ENCODE measurements at regions not wholly inside any gene's neighbourhood (a gene's known extent, or its start where the extent isn't known, plus 50 kb on each side); places are given as distances from the start of the nearest gene placed in this dataset.
A peak's percentile ranks its signal among the peaks of the same experiment; 100 is the strongest.
"Not testable (repeated sequence)": the region's sequence is repeated elsewhere in the genome, so short reads cannot be mapped to it uniquely, and the experiment has no call there.

- no peak for DNase-seq
These were observed 97.3 kb upstream of the SP4 start for GRCh38 chr7:21330462-21331178.

DNA sequence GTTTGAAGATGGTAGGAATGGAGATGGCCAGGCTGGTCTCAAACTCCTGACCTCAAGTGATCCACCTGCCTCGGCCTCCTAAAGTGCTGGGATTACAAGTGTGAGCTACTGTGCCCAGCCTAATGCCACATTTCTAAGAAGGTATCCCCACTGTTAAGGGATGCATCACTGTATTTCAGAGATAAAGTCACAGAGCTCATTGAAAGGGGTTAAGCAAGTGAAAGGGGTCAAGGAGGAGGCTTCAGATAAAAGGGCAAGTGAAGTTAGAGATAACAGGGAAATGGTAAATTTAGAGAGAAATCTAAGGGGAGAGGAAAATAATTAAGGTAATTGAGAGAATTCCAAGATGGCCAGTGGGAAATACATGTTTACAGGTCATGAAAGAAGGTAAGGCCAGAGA is 93.0 kb upstream of the SP4 start:
- DNase-seq: no peak

DNA sequence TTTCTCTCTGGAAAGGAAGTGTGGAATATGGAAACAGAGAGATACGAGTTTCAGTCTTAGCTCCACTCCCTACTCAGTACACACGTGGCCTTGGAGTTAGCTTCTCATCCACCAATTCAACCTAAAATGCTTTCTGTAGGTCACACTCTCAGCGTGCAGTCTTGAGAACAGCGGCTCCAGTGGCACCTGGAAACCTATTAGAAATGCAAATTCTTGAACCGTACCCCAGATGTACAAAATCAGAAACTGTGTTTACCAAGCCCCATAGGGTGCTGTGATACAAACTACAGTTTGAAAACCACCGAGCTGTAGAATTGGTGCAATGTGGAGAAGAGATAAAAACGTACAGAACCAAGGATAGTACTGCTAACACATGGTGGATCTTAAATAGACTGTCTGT is 91.1 kb upstream of the SP4 start:
- DNase-seq: no peak

- peak; percentile 69 for DNase-seq
These were observed 89.1 kb upstream of the SP4 start for GRCh38 chr7:21338728-21339164.

GRCh38 chr7:21344900-21345299 is 83.0 kb upstream of the SP4 start:
- DNase-seq: not testable (repeated sequence)

DNA sequence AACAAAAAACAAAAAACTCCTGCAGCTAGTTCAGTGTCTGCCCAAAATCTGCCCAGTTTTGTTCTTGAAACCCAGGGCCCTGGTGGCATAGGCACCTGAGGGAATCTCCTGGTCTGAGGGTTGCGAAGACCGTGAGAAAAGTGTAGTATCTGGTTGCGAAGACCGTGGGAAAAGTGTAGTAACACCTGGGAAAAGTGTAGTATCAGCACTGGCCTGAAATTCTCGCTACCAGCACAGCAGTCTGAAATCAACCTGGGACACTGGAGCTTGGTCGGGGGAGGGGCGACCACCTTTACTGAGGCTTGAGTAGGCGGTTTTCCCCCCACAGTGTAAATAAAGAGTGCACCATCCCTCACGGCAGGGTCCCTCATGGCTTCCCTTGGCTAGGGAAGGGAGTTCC is 82.5 kb upstream of the SP4 start:
- DNase-seq: no peak

DNA sequence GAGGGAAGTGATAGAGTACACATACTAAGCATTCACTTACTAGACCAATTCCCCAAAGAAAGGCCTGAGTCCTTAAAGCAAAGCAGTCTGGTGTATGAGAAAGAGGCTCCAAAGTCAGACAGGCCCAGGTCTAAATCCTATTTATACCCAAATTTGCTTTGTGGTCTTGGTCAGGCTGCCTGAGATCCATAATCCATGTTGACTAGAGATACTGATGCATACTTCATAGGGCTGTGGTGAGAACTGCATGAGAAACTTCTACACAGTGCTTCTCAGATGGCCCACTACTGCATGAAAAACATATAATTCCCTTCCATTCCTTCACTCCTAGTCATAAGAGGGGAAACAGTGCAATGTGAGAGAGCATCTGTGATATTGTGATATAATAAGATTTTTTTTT is 81.6 kb upstream of the SP4 start:
- no peak for DNase-seq

DNA sequence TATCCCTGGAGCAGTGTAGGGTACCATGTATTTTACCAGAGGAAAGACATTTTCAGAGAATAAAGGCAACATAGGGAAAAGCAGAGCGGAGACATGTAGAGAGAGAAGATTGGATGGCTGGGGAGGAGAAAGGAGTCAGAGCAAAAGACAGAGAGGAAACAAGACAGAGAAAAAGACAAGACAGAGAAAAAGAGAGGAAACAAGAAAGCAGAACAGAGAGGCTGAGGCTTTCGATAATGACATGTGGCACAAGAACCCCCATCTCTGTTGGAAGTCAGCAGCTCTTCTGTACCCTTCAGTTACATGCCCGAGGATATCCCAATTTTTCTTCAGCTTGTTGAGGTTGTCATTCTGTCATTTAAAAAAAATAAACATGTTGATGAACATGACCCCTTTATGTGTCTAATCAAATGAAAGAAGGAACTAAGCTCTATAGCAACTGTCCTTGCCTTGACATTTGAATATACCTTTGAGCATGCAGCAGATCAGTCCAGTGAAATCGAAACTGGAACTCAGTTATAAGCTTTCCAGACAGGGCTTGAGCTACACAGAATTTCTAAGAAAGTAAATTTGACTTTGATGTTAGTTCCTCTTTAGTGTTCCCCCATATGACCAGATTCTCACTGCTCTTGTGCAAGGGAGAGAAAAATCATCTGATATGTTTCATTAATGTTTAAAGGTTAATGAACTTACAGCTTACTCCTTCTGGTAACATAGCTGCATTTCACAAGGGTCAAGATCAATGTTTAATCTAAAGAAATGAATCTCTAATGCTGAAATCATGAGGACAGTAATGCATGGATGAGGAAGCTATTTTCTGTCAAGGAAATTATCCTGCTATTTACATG is 75.1 kb upstream of the SP4 start:
- DNase-seq: no peak

GRCh38 chr7:21353388-21353780 is 74.5 kb upstream of the SP4 start:
- DNase-seq: no peak

- DNase-seq: no peak
These were observed 73.6 kb upstream of the SP4 start for GRCh38 chr7:21354284-21354683.

DNA sequence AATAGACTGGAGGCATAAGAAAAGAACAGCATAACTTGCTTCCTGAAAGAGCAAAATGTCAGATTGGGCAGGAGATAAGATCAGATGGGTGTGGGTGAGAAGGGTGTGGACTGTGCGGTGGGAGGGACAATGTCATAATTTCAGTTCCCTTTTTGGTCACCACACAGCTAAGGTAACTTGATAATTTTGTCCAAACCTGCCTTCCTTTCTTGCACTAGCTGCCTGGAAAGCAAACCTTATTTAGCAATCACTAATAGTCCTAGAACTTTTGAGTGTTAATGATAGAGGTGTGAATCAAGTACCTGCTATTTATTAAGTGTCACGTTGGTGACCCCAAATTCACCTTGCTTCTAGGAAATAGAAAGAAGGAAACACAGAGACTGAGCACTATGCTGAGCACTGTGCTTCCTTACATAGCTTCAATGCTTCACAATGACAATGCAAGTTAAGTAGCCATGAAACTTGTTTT is 72.4 kb upstream of the SP4 start:
- peak; percentile 61 for DNase-seq

DNA sequence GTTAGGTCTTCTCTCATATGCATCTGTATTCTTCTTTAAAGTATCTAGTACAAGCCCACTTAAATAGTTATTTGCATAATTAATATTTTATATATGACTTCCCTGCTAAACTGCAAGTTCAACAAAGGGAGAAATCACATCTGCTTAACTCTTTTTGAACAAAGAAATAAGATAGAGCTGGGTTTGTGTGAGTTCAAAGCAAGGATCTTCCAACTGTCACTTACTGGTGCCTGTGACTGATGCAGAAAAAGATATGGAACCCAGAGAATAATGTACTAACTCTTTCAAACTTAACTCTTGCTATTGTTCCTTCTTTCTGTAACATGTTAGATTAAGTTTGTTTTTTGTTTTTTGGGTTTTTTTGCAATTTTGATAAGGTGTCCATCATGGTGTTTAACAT is 71.3 kb upstream of the SP4 start:
- no peak for DNase-seq

- DNase-seq: no peak
These were observed 70.5 kb upstream of the SP4 start for GRCh38 chr7:21357151-21358097.

DNA sequence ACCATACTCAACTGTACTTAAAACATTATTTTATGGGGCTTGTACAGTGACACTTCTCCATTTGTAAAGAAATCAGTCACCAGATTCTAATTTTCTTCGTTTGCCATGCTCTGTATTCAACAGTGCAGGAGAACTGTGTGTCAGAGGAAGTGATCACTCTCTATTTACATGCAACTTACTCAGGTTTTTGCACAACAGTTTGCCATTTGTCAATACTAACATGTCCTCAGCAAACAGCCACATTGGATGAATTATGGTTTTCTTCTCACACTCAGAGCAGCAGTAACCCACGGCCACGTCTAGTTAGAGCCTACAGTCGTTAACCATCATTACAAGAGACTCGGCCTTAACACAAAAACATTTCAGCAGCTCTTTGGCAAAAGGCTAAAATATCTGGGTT is 69.2 kb upstream of the SP4 start:
- DNase-seq: no peak

DNA sequence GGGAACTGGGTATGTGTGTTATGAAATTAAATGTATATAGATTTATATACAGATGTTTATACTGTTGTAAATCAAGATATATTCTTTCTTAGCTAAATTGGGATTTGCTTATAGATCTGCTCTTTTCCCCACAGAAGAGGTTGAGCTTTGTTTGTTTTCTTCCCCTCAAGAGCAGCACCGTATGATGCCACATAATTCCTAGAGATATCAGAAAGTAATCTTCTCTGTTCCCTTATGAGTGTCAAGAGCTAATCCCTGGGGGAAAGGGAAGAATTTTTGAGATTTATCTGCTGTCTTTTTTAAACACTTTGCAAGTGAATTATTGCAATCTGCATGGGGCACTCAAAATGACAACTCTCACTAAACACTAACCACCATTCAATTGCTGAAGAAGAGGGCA is 68.7 kb upstream of the SP4 start:
- no peak for DNase-seq

DNA sequence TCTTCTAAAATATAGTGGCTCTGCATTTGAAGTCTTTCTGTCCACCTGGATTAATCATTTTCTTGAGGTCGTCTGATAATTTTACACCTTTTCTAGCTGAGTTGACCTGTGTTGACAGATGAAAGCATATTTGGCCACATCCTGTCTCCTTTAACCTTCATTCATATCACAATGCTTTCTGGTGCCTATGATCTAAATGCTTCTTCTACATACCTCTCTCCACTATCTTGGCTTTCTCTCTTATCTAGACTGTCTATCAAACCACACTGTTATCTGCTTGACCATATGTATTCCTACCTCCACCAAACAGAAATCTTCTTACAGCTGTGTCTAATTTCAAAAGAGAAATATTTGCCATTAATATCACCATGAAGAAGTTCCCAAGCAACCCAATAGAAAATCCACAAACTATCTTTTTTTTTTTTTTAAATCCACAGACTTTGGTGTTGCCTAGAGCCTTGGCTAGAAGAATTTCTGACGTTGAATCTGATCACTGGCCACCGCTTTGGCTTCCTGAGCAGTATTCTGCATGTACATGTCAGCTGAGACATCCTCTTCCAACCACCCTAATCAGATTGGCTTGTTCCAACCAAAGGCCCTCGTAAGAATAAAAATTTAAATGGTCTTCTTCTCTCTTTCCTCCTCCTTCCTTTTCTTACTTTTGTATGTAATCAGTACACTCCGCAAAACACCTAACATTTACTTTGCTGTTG is 66.3 kb upstream of the SP4 start:
- DNase-seq: no peak

DNA sequence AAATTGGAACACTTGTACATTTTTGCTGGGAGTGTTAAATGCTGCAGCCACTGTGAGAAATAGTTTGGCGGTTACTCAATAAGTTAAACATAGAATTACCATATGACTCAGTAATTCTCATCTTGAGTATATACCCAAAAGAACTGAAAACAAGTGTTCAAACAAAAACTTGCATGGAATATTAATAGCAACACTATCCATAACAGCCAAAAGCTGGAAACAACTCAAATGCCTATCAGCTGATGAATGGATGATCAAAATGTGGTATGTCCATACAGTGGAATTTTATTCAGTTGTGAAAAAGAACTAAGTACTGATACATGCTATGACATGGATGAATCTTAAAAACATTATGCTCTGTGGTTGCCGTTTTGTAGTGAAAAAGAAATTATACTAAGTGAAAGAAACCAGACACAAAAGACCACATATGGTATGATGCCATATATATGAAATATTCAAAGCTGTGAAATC is 63.0 kb upstream of the SP4 start:
- DNase-seq: no peak

DNA sequence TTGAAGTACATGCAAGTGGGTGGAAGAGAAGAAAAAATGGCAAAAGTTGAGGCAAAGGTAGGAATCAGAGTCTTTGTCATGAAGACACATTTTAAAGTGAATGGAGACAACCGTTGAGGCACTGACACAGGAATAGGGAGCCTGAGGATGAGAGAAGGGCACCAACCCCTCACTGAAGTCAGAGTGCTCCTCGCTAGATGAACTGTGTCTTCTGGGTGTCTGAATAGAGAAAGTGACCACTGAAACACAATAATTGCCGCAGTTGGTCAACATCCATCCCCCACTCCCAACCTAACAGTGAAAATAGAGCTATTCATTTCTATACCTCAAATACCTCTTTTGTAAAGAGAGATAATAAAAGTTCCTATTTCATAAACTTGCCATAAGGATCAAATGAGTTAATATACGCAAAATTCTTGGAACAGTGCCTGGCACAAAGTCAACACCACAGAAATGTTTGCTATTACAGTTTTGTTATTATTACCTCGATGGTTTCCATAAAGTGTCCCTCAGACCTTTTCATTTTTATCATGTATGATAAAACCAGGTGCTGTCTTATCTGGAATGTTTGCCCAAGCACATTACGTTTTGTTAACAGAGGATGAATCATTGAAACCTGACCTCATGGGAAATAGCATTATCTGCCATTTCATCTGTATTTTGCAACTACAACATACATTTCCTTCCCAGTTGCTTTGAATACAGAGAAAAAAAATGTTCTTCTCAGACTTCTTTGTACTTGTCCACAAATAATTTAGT is 61.8 kb upstream of the SP4 start:
- DNase-seq: no peak

- DNase-seq: no peak
These were observed 60.8 kb upstream of the SP4 start for GRCh38 chr7:21367081-21367480.

- no peak for DNase-seq
These were observed 60.3 kb upstream of the SP4 start for GRCh38 chr7:21367537-21367936.

GRCh38 chr7:21368317-21368716 is 59.6 kb upstream of the SP4 start:
- no peak for DNase-seq
